ENCODE measurements at regions not wholly inside any gene's neighbourhood (a gene's known extent, or its start where the extent isn't known, plus 50 kb on each side); places are given as distances from the start of the nearest gene placed in this dataset.
A peak's percentile ranks its signal among the peaks of the same experiment; 100 is the strongest.

- H3K4me3 Mint-ChIP-seq, result no peak overlapping the region
- H3K36me3 Mint-ChIP-seq (ENCODE audit: low read depth), result peaks cover 3% of the 10 kb centered on the region
- POLR2A ChIA-PET, result no interaction called here
- DNase-seq (no peak), ATAC-seq (no peak)
- peaks cover 24% of the 10 kb centered on the region for H3K9me3 Mint-ChIP-seq (ENCODE audit: insufficient read depth)
- CTCF ChIA-PET, result interaction anchor here (0.6 kb wide), 1 partner anchor 326 kb away, joined by 3 read pairs; no protein-coding TSS in a partner anchor
- H3K4me1 Mint-ChIP-seq (ENCODE audit: low read depth), result peaks cover 4% of the 10 kb centered on the region
- H3K27me3 Mint-ChIP-seq (ENCODE audit: low read depth), result peaks cover 3% of the 10 kb centered on the region
- no peak overlapping the region for H3K27ac Mint-ChIP-seq
These were observed 89.1 kb upstream of the KLF14 start for GRCh38 chr7:130823060-130823459.

DNA sequence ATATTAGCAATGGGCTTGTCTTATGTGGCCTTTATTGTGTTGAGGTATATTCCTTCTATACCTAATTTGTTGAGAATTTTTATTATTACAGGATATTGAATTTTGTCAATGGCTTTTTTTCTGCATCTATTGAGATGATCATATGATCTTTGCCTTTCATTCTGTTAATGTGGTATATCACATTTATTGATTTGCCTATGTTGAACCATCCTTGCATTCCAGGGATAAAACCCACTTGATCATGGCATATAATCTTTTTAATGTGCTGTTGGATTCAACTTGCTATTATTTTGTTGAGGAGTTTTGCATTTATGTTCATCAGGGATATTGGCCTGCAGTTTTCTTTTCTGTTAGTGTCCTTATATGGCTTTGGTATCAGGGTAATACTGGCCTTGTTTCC, 91.8 kb upstream of the KLF14 start:
- no peaks in the 10 kb centered on the region for H3K27me3 Mint-ChIP-seq (ENCODE audit: low read depth)
- ChIA-PET POLR2A (no interaction called here), CTCF (no interaction called here)
- H3K27ac Mint-ChIP-seq, result no peak overlapping the region
- no peak overlapping the region for H3K4me3 Mint-ChIP-seq
- peaks cover 4% of the 10 kb centered on the region for H3K4me1 Mint-ChIP-seq (ENCODE audit: low read depth)
- ATAC-seq (no peak), DNase-seq (no peak)
- H3K9me3 Mint-ChIP-seq (ENCODE audit: insufficient read depth), result peaks cover 28% of the 10 kb centered on the region
- H3K36me3 Mint-ChIP-seq (ENCODE audit: low read depth), result peaks cover 5% of the 10 kb centered on the region

GRCh38 chr7:130829415-130829814, 95.4 kb upstream of the KLF14 start:
- CTCF ChIA-PET, result no interaction called here
- Mint-ChIP-seq H3K27me3 (ENCODE audit: low read depth) (peaks cover 3% of the 10 kb centered on the region), H3K4me3 (no peak overlapping the region), H3K4me1 (ENCODE audit: low read depth) (no peaks in the 10 kb centered on the region), H3K9me3 (ENCODE audit: insufficient read depth) (peaks cover 28% of the 10 kb centered on the region), H3K27ac (no peak overlapping the region), H3K36me3 (ENCODE audit: low read depth) (peaks cover 5% of the 10 kb centered on the region)
- no peak for ATAC-seq
- POLR2A ChIA-PET, result no interaction called here
- no peak for DNase-seq

DNA sequence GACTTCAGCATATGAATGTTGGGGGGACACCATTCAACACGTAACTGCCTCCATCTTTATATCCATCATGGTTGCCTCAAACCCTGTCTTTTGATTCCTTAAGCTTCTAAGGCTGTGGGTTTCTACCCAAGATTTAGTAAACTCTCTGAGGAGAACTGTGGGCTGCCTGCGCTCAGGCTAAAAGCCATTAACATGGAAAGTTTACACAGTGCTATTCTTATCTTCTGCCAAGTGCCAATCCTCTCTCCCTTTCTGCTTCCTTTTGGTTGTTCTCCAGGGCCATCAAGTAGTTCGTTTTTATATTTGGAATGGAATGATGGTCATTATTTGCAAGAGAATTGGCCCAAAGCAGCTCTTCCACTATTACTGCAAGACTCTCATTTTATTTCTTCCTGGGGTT, 97.3 kb upstream of the KLF14 start:
- H3K4me3 Mint-ChIP-seq, result no peak overlapping the region
- no peak for DNase-seq
- CTCF ChIA-PET, result interaction anchor here (1.0 to 1.8 kb wide), 6 partner anchors 16 to 759 kb away, joined by 3 to 8 read pairs (median 4); no protein-coding TSS in a partner anchor
- peaks cover 18% of the 10 kb centered on the region for H3K9me3 Mint-ChIP-seq (ENCODE audit: insufficient read depth)
- peaks cover 2% of the 10 kb centered on the region for H3K36me3 Mint-ChIP-seq (ENCODE audit: low read depth)
- no peaks in the 10 kb centered on the region for H3K4me1 Mint-ChIP-seq (ENCODE audit: low read depth)
- POLR2A ChIA-PET, result interaction anchor here (1.3 kb wide), 1 partner anchor 761 kb away, joined by 3 read pairs; the partner anchor contains the start of gene KLHDC10
- peaks cover 15% of the 10 kb centered on the region for H3K27me3 Mint-ChIP-seq (ENCODE audit: low read depth)
- ATAC-seq, result no peak
- no peak overlapping the region for H3K27ac Mint-ChIP-seq

DNA sequence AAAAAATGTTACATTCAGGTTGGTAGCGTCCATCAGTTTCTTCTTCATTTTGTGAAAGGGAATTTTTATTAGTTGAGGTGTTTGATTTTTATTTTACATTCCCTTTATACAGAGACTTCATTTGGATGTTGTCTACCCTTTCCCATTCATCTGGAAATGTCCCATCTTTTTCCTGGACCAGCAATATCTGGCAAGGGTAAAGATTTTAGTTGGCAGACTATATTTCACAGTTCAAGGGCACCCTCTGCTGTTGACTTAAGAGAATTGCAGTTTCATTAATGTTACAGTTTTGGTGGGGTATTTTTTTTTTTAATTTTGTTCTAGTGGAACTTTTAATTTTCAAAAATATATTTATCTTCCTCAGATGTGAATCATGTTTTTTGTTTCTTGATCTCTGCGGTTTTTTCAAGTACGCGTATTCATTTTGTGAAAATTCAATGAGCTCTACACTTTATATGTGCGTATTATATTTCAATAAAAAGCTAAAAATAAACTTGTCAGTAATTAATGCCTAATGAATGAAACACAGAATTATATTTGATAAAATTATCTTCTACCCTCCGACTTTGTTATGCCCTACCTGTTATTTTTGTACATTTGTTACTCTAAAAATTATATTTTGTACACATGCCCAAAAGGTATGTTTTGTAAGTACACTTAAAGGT, 97.9 kb upstream of the KLF14 start:
- no peak overlapping the region for H3K4me3 Mint-ChIP-seq
- no peaks in the 10 kb centered on the region for H3K4me1 Mint-ChIP-seq (ENCODE audit: low read depth)
- DNase-seq, result no peak
- peaks cover 12% of the 10 kb centered on the region for H3K9me3 Mint-ChIP-seq (ENCODE audit: insufficient read depth)
- peaks cover 15% of the 10 kb centered on the region for H3K27me3 Mint-ChIP-seq (ENCODE audit: low read depth)
- peaks cover 2% of the 10 kb centered on the region for H3K36me3 Mint-ChIP-seq (ENCODE audit: low read depth)
- POLR2A ChIA-PET, result interaction anchor here (1.3 kb wide), 1 partner anchor 761 kb away, joined by 3 read pairs; the partner anchor contains the start of gene KLHDC10
- CTCF ChIA-PET, result interaction anchor here (0.6 to 1.8 kb wide), 18 partner anchors 8 to 769 kb away, joined by 3 to 8 read pairs (median 4); partner anchors contain the start of genes KLHDC10 and TMEM209
- no peak for ATAC-seq
- H3K27ac Mint-ChIP-seq, result no peak overlapping the region

GRCh38 chr7:130838738-130839137, 104.7 kb upstream of the KLF14 start:
- Mint-ChIP-seq H3K27me3 (ENCODE audit: low read depth) (peaks cover 12% of the 10 kb centered on the region), H3K27ac (no peak overlapping the region), H3K4me1 (ENCODE audit: low read depth) (peaks cover 30% of the 10 kb centered on the region), H3K4me3 (no peak overlapping the region), H3K36me3 (ENCODE audit: low read depth) (no peaks in the 10 kb centered on the region), H3K9me3 (ENCODE audit: insufficient read depth) (no peaks in the 10 kb centered on the region)
- ChIA-PET CTCF (interaction anchor here (1.6 kb wide), 1 partner anchor 768 kb away, joined by 4 read pairs; the partner anchor contains the start of gene KLHDC10), POLR2A (no interaction called here)
- no peak for ATAC-seq
- no peak for DNase-seq

DNA sequence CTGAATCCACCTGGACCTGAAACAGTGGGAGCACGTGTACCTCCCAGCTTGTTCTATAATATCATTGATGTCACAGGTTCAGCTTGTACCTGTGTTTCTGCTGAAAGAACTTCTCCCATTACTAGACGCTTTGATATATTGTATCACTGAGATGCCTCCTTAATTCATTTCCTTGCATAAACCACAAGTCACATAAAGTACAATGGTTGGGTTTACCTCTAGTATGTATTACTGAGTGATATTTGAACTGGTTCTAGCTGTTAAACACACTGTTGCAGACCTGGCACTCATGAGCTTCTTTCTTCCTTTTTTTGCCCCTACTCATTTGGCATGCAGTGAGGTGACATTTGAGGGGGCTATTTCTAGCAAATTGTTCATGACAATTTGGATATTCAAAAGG, 106.6 kb upstream of the KLF14 start:
- no peak overlapping the region for H3K27ac Mint-ChIP-seq

DNA sequence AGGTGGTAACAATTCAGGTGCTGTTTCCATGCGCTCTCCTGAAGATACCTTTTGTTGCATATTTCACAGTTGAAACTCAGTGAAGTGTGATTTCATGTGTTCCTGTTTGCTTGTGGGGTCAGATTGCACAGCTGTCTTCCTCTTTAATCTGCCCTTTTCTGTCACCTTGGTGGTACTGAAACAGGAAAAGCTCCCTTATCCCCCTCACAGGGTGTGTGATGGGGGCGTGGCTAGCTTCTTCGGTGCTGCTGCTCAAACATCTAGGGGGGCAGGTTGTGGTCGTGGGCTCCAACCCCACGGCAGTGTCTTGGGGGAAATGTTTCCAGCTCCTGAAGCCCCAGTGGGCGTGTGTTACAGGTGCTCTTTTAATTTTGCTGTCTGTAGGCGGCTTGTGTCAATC, 107.4 kb upstream of the KLF14 start:
- Mint-ChIP-seq H3K4me1 (ENCODE audit: low read depth) (peaks cover 30% of the 10 kb centered on the region), H3K27ac (no peak overlapping the region), H3K27me3 (ENCODE audit: low read depth) (no peaks in the 10 kb centered on the region), H3K36me3 (ENCODE audit: low read depth) (no peaks in the 10 kb centered on the region), H3K4me3 (no peak overlapping the region), H3K9me3 (ENCODE audit: insufficient read depth) (no peaks in the 10 kb centered on the region)
- DNase-seq, result peak; percentile 27
- POLR2A ChIA-PET, result no interaction called here
- peak; percentile 51 for ATAC-seq
- CTCF ChIA-PET, result interaction anchor here (1.0 to 2.0 kb wide), 2 partner anchors 9 to 199 kb away, joined by 3 to 6 read pairs; no protein-coding TSS in a partner anchor

More for the DNA sequence above, 106.6 kb upstream of the KLF14 start:
- no peak for DNase-seq
- no peak for ATAC-seq
- Mint-ChIP-seq H3K9me3 (ENCODE audit: insufficient read depth) (no peaks in the 10 kb centered on the region), H3K36me3 (ENCODE audit: low read depth) (no peaks in the 10 kb centered on the region), H3K4me1 (ENCODE audit: low read depth) (peaks cover 30% of the 10 kb centered on the region), H3K27me3 (ENCODE audit: low read depth) (peaks cover 5% of the 10 kb centered on the region), H3K4me3 (no peak overlapping the region)
- POLR2A ChIA-PET, result interaction anchor here (0.6 kb wide), 1 partner anchor 678 kb away, joined by 3 read pairs; no protein-coding TSS in a partner anchor
- CTCF ChIA-PET, result interaction anchor here (1.1 to 2.0 kb wide), 2 partner anchors 9 to 200 kb away, joined by 6 to 8 read pairs; no protein-coding TSS in a partner anchor

GRCh38 chr7:130843703-130844102, 109.7 kb upstream of the KLF14 start:
- Mint-ChIP-seq H3K27me3 (ENCODE audit: low read depth) (no peaks in the 10 kb centered on the region), H3K4me1 (ENCODE audit: low read depth) (peaks cover 28% of the 10 kb centered on the region), H3K9me3 (ENCODE audit: insufficient read depth) (no peaks in the 10 kb centered on the region), H3K27ac (no peak overlapping the region), H3K36me3 (ENCODE audit: low read depth) (no peaks in the 10 kb centered on the region), H3K4me3 (no peak overlapping the region)
- ChIA-PET CTCF (no interaction called here), POLR2A (no interaction called here)
- ATAC-seq (no peak), DNase-seq (no peak)

DNA sequence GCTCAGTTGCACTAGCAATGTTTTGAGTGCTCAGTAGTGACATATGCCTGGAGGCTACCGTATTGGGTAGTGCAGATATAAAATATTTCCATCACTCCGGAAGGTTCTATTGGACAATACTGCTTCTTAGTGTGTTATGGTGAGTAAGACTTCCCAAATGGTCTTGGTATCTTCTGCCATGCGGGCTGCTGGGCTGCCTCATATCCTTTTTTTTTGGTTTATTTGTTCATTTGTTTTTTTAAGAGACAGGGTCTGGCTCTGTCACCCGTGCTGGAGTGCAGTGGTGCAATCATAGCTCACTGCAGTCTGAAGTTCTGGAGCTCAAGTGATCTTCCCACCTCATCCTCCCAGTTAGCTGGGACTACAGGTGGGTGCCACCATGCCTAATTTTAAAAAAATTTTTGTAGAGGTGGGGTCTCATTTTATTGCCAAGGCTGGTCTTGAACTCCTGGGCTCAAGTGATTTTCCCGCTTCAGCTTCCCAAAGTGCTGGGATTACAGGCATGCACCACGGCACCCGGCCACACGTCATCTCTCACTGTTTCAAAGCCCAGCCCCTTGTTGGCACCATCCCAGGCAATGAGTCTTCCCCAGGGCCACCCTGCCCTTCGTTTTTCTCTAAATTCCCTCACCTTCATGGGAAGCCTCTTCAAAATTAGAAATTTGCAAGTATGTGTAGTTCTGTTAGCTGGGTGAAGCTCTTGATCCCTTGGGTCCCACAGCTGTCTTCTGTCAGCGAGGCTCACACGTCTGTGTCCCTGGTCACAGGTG, 111.0 kb upstream of the KLF14 start:
- Mint-ChIP-seq H3K4me1 (ENCODE audit: low read depth) (peaks cover 20% of the 10 kb centered on the region), H3K27ac (no peak overlapping the region), H3K4me3 (no peak overlapping the region), H3K36me3 (ENCODE audit: low read depth) (no peaks in the 10 kb centered on the region), H3K9me3 (ENCODE audit: insufficient read depth) (no peaks in the 10 kb centered on the region), H3K27me3 (ENCODE audit: low read depth) (no peaks in the 10 kb centered on the region)
- ChIA-PET POLR2A (no interaction called here), CTCF (no interaction called here)
- ATAC-seq (no peak), DNase-seq (no peak)

DNA sequence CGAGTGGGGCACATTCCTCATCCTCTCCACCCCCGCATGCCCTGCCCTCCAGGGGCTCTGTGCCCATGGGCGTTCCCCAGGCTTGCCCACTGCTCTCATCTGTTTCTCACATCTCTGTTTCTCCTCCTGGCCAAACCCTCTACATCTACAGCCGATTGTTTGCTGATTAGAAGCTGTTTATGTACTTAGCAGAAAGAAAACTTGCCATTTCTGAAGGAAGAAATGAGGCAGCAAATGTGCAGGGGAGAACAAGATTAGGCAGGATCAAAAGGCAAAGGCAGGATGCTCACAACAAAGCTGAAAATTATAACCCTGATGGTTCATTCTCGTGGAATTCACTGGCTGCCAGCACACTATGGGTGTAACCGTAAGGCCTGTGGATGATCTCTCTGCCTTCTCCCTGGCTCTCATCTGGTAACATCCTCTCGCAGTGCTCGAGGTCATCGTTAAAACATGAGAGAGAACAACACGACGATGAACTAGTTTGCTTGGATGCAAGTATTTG, 111.6 kb upstream of the KLF14 start:
- Mint-ChIP-seq H3K36me3 (ENCODE audit: low read depth) (no peaks in the 10 kb centered on the region), H3K27ac (no peak overlapping the region), H3K27me3 (ENCODE audit: low read depth) (no peaks in the 10 kb centered on the region), H3K4me3 (no peak overlapping the region), H3K4me1 (ENCODE audit: low read depth) (peaks cover 14% of the 10 kb centered on the region), H3K9me3 (ENCODE audit: insufficient read depth) (no peaks in the 10 kb centered on the region)
- CTCF ChIA-PET, result no interaction called here
- POLR2A ChIA-PET, result no interaction called here
- no peak for DNase-seq
- ATAC-seq, result no peak

- DNase-seq, result no peak
- no peak for ATAC-seq
- CTCF ChIA-PET, result no interaction called here
- no peaks in the 10 kb centered on the region for H3K4me1 Mint-ChIP-seq (ENCODE audit: low read depth)
- no peaks in the 10 kb centered on the region for H3K9me3 Mint-ChIP-seq (ENCODE audit: insufficient read depth)
- no peaks in the 10 kb centered on the region for H3K27me3 Mint-ChIP-seq (ENCODE audit: low read depth)
- H3K36me3 Mint-ChIP-seq (ENCODE audit: low read depth), result peaks cover 2% of the 10 kb centered on the region
- no peak overlapping the region for H3K4me3 Mint-ChIP-seq
- POLR2A ChIA-PET, result no interaction called here
- no peak overlapping the region for H3K27ac Mint-ChIP-seq
These were observed 115.6 kb upstream of the KLF14 start for GRCh38 chr7:130849604-130850003.

All from activated CD8-positive, alpha-beta T cell treated with anti-CD3 and anti-CD28 coated beads, Interleukin-2, amount 10 ng/mL, durations not matched to agents 7 days and 5 days (primary cell).